ENCODE measurements at regions not wholly inside any gene's neighbourhood (a gene's known extent, or its start where the extent isn't known, plus 50 kb on each side); places are given as distances from the start of the nearest gene placed in this dataset.

GRCh38 chr11:79522626-79523025, 81.8 kb upstream of the TENM4 start:
- no peak overlapping the region for H3K9ac ChIP-seq
- H3K36me3 ChIP-seq, result no peaks in the 10 kb centered on the region
- H4K20me1 ChIP-seq, result no peaks in the 10 kb centered on the region
- H3K27me3 ChIP-seq, result no peaks in the 10 kb centered on the region
- H3K27ac ChIP-seq, result no peak overlapping the region
- H3K4me1 ChIP-seq, result no peaks in the 10 kb centered on the region
- peaks cover 0 to 9% (median 0%) of the 10 kb centered on the region in 11 experiments; a peak in 2 of 22 replicates for H3K9me3 ChIP-seq (replicated peaks in 1 of 11)
- no peak overlapping the region for H3K4me2 ChIP-seq
- TF ChIP-seq Cebpa-rat (IDR thresholded peaks at IDR 0.05), result no peak
- H3K4me3 ChIP-seq, result no peak overlapping the region

- Histone ChIP-seq H3K9ac (no peak overlapping the region), H3K9me3 (replicated peaks in 1 of 11) (peaks cover 0 to 11% (median 0%) of the 10 kb centered on the region in 11 experiments; a peak in 2 of 22 replicates), H4K20me1 (no peaks in the 10 kb centered on the region), H3K4me1 (no peaks in the 10 kb centered on the region), H3K4me3 (no peak overlapping the region), H3K27me3 (no peaks in the 10 kb centered on the region), H3K4me2 (no peak overlapping the region), H3K27ac (no peak overlapping the region), H3K36me3 (no peaks in the 10 kb centered on the region)
- TF ChIP-seq Cebpa-rat (IDR thresholded peaks at IDR 0.05), result no peak
Observed at GRCh38 chr11:79520086-79520485, 79.3 kb upstream of the TENM4 start.

GRCh38 chr11:79515781-79516180, 75.0 kb upstream of the TENM4 start:
- Histone ChIP-seq H4K20me1 (no peaks in the 10 kb centered on the region), H3K27me3 (no peaks in the 10 kb centered on the region), H3K4me2 (no peak overlapping the region), H3K4me3 (no peak overlapping the region), H3K9ac (no peak overlapping the region), H3K36me3 (no peaks in the 10 kb centered on the region), H3K27ac (no peak overlapping the region), H3K9me3 (replicated peaks in 1 of 11) (peaks cover 0 to 11% (median 3%) of the 10 kb centered on the region in 11 experiments; a peak in 4 of 22 replicates), H3K4me1 (no peaks in the 10 kb centered on the region)
- no peak for TF ChIP-seq Cebpa-rat (IDR thresholded peaks at IDR 0.05)

GRCh38 chr11:79514695-79515094, 73.9 kb upstream of the TENM4 start:
- H3K27ac ChIP-seq, result no peak overlapping the region
- H3K36me3 ChIP-seq, result no peaks in the 10 kb centered on the region
- peaks cover 0 to 11% (median 3%) of the 10 kb centered on the region in 11 experiments; a peak in 4 of 22 replicates for H3K9me3 ChIP-seq (replicated peaks in 1 of 11)
- H3K4me2 ChIP-seq, result no peak overlapping the region
- no peaks in the 10 kb centered on the region for H3K27me3 ChIP-seq
- H4K20me1 ChIP-seq, result no peaks in the 10 kb centered on the region
- no peak overlapping the region for H3K4me3 ChIP-seq
- H3K4me1 ChIP-seq, result no peaks in the 10 kb centered on the region
- no peak overlapping the region for H3K9ac ChIP-seq
- TF ChIP-seq Cebpa-rat (IDR thresholded peaks at IDR 0.05), result no peak

GRCh38 chr11:79514290-79514689, 73.5 kb upstream of the TENM4 start:
- Histone ChIP-seq H3K4me1 (no peaks in the 10 kb centered on the region), H3K9ac (no peak overlapping the region), H3K4me2 (no peak overlapping the region), H4K20me1 (no peaks in the 10 kb centered on the region), H3K27ac (no peak overlapping the region), H3K36me3 (no peaks in the 10 kb centered on the region), H3K9me3 (replicated peaks in 1 of 11) (peaks cover 0 to 11% (median 3%) of the 10 kb centered on the region in 11 experiments; a peak in 4 of 22 replicates), H3K27me3 (no peaks in the 10 kb centered on the region), H3K4me3 (no peak overlapping the region)
- TF ChIP-seq Cebpa-rat (IDR thresholded peaks at IDR 0.05), result no peak

GRCh38 chr11:79512706-79513469, 72.1 kb upstream of the TENM4 start:
- Histone ChIP-seq H4K20me1 (no peaks in the 10 kb centered on the region), H3K9me3 (replicated peaks in 1 of 11) (peaks cover 0 to 11% (median 3%) of the 10 kb centered on the region in 11 experiments; a peak in 4 of 22 replicates), H3K4me1 (no peaks in the 10 kb centered on the region), H3K4me2 (no peak overlapping the region), H3K4me3 (no peak overlapping the region), H3K36me3 (no peaks in the 10 kb centered on the region), H3K27ac (no peak overlapping the region), H3K27me3 (no peaks in the 10 kb centered on the region), H3K9ac (no peak overlapping the region)
- TF ChIP-seq Cebpa-rat (IDR thresholded peaks at IDR 0.05), result no peak

- no peak for TF ChIP-seq Cebpa-rat (IDR thresholded peaks at IDR 0.05)
- Histone ChIP-seq H3K27me3 (no peaks in the 10 kb centered on the region), H3K4me3 (no peak overlapping the region), H3K9me3 (replicated peaks in 1 of 11) (peaks cover 0 to 11% (median 3%) of the 10 kb centered on the region in 11 experiments; a peak in 4 of 22 replicates), H3K36me3 (no peaks in the 10 kb centered on the region), H3K4me1 (no peaks in the 10 kb centered on the region), H4K20me1 (no peaks in the 10 kb centered on the region), H3K9ac (no peak overlapping the region), H3K4me2 (no peak overlapping the region), H3K27ac (no peak overlapping the region)
Observed at GRCh38 chr11:79510960-79511359, 70.1 kb upstream of the TENM4 start.

GRCh38 chr11:79508461-79508860, 67.6 kb upstream of the TENM4 start:
- no peak overlapping the region for H3K4me3 ChIP-seq
- no peak overlapping the region for H3K9ac ChIP-seq
- no peaks in the 10 kb centered on the region for H3K4me1 ChIP-seq
- no peaks in the 10 kb centered on the region for H3K36me3 ChIP-seq
- no peak overlapping the region for H3K27ac ChIP-seq
- no peaks in the 10 kb centered on the region for H4K20me1 ChIP-seq
- H3K9me3 ChIP-seq (replicated peaks in 1 of 11), result no peaks in the 10 kb centered on the region
- no peaks in the 10 kb centered on the region for H3K27me3 ChIP-seq
- TF ChIP-seq Cebpa-rat (IDR thresholded peaks at IDR 0.05), result no peak
- H3K4me2 ChIP-seq, result no peak overlapping the region

GRCh38 chr11:79507706-79508105, 66.9 kb upstream of the TENM4 start:
- no peak overlapping the region for H3K4me3 ChIP-seq
- no peak overlapping the region for H3K27ac ChIP-seq
- peaks cover 0 to 6% (median 0%) of the 10 kb centered on the region in 10 experiments; a peak in 1 of 20 replicates for H3K4me1 ChIP-seq
- H4K20me1 ChIP-seq, result no peaks in the 10 kb centered on the region
- H3K36me3 ChIP-seq, result no peaks in the 10 kb centered on the region
- H3K9ac ChIP-seq, result no peak overlapping the region
- TF ChIP-seq Cebpa-rat (IDR thresholded peaks at IDR 0.05), result no peak
- H3K4me2 ChIP-seq, result no peak overlapping the region
- no peaks in the 10 kb centered on the region for H3K9me3 ChIP-seq (replicated peaks in 1 of 11)
- H3K27me3 ChIP-seq, result no peaks in the 10 kb centered on the region

GRCh38 chr11:79506734-79507344, 66.0 kb upstream of the TENM4 start:
- no peak overlapping the region for H3K9ac ChIP-seq

More at GRCh38 chr11:79506734-79507344, 66.0 kb upstream of the TENM4 start:
- Histone ChIP-seq H3K4me2 (no peak overlapping the region), H3K27me3 (no peaks in the 10 kb centered on the region), H3K9me3 (replicated peaks in 1 of 11) (no peaks in the 10 kb centered on the region), H3K4me1 (peaks cover 0 to 6% (median 0%) of the 10 kb centered on the region in 10 experiments; a peak in 1 of 20 replicates), H3K36me3 (no peaks in the 10 kb centered on the region), H4K20me1 (no peaks in the 10 kb centered on the region), H3K27ac (no peak overlapping the region), H3K4me3 (no peak overlapping the region)
- no peak for TF ChIP-seq Cebpa-rat (IDR thresholded peaks at IDR 0.05)

Data from BLaER1 treated with 17β-estradiol and CSF1 and Interleukin-3, amounts not matched to agents 10 nM and 100 nM (cell line).